ENCODE measurements at regions not wholly inside any gene's neighbourhood (a gene's known extent, or its start where the extent isn't known, plus 50 kb on each side); places are given as distances from the start of the nearest gene placed in this dataset.

DNA sequence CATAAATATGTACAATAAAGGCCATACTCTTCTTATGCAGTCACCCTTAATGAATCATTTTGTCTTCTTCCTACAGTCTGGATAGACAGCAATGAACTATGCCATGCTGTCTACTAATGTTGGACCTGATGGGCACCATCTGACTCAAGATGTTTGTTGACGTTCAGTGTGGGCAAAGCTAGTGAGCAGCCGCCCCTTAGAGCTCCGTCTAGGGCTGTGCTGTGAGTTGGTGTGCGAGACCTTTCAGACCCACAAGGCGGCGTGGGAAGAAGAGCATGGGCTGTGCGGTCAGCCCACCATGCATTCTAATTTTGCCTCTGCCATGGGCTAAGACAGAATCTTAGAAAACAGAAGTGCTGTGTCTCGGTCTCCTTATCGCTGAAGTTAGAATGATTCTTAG, 829.4 kb downstream of the QKI start:
- TF ChIP-seq CREB1 (IDR thresholded peaks at IDR 0.05; ENCODE audit: low read depth), result no peak
- TF ChIP-seq, protein P1, sequence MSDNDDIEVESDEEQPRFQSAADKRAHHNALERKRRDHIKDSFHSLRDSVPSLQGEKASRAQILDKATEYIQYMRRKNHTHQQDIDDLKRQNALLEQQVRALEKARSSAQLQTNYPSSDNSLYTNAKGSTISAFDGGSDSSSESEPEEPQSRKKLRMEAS (IDR thresholded peaks at IDR 0.05), result no peak
- TF ChIP-seq CEBPB (IDR thresholded peaks at IDR 0.05), result no peak
- no peak for TF ChIP-seq FOXM1 (IDR thresholded peaks at IDR 0.05; ENCODE audit: borderline replicate concordance, low read depth)
- TF ChIP-seq YY1 (IDR thresholded peaks at IDR 0.05; ENCODE audit: low read depth), result no peak
- TF ChIP-seq TAF1 (IDR thresholded peaks at IDR 0.05; ENCODE audit: low read depth), result no peak
- TF ChIP-seq NFIC (IDR thresholded peaks at IDR 0.05), result no peak
- TF ChIP-seq, protein P2, sequence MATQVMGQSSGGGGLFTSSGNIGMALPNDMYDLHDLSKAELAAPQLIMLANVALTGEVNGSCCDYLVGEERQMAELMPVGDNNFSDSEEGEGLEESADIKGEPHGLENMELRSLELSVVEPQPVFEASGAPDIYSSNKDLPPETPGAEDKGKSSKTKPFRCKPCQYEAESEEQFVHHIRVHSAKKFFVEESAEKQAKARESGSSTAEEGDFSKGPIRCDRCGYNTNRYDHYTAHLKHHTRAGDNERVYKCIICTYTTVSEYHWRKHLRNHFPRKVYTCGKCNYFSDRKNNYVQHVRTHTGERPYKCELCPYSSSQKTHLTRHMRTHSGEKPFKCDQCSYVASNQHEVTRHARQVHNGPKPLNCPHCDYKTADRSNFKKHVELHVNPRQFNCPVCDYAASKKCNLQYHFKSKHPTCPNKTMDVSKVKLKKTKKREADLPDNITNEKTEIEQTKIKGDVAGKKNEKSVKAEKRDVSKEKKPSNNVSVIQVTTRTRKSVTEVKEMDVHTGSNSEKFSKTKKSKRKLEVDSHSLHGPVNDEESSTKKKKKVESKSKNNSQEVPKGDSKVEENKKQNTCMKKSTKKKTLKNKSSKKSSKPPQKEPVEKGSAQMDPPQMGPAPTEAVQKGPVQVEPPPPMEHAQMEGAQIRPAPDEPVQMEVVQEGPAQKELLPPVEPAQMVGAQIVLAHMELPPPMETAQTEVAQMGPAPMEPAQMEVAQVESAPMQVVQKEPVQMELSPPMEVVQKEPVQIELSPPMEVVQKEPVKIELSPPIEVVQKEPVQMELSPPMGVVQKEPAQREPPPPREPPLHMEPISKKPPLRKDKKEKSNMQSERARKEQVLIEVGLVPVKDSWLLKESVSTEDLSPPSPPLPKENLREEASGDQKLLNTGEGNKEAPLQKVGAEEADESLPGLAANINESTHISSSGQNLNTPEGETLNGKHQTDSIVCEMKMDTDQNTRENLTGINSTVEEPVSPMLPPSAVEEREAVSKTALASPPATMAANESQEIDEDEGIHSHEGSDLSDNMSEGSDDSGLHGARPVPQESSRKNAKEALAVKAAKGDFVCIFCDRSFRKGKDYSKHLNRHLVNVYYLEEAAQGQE (IDR thresholded peaks at IDR 0.05; ENCODE audit: low read depth), result no peak
- no peak for TF ChIP-seq EGR1 (IDR thresholded peaks at IDR 0.05)
- TF ChIP-seq RAD21 (IDR thresholded peaks at IDR 0.05; ENCODE audit: low read depth), result no peak
- TF ChIP-seq ZBTB7A (IDR thresholded peaks at IDR 0.05; ENCODE audit: low read depth), result no peak
- no peak for TF ChIP-seq TCF12 (IDR thresholded peaks at IDR 0.05; ENCODE audit: low read depth)
- TF ChIP-seq TEAD4 (IDR thresholded peaks at IDR 0.05), result no peak
- TF ChIP-seq EP300 (IDR thresholded peaks at IDR 0.05; ENCODE audit: borderline replicate concordance), result no peak
- TF ChIP-seq, protein P3, sequence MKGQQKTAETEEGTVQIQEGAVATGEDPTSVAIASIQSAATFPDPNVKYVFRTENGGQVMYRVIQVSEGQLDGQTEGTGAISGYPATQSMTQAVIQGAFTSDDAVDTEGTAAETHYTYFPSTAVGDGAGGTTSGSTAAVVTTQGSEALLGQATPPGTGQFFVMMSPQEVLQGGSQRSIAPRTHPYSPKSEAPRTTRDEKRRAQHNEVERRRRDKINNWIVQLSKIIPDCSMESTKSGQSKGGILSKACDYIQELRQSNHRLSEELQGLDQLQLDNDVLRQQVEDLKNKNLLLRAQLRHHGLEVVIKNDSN (IDR thresholded peaks at IDR 0.05), result no peak

DNA sequence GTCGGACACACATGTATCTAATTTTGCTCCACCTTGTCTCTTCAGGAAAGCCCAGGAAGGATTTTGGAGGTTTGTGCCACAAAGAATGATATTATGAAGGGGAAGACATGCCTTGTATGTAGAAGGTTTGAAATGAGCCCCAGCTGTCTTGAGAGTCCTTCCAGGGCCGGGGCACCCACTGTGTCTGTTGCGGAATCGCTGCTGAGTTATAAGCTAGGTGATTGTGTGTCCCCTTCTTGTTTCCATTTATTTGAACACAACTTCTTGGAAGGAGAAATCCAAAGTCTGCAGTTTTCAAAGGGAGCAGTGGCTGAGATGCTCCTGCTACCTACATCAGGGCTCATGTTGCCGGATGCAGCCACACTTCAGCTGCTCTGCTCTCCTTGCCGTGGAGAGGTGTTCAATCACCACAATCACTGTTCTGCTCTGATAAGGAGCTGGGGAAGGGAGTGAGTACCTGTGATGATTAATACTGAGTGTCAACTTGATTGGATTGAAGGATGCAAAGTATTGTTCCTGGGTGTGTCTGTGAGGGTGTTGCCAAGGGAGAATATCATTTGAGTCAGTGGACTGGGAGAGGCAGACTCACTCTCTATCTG, 828.6 kb downstream of the QKI start:
- TF ChIP-seq EP300 (IDR thresholded peaks at IDR 0.05; ENCODE audit: borderline replicate concordance) (no peak), CREB1 (IDR thresholded peaks at IDR 0.05; ENCODE audit: low read depth) (no peak), FOXM1 (IDR thresholded peaks at IDR 0.05; ENCODE audit: borderline replicate concordance, low read depth) (no peak), CEBPB (IDR thresholded peaks at IDR 0.05) (no peak), TAF1 (IDR thresholded peaks at IDR 0.05; ENCODE audit: low read depth) (no peak), RAD21 (IDR thresholded peaks at IDR 0.05; ENCODE audit: low read depth) (no peak), TEAD4 (IDR thresholded peaks at IDR 0.05) (no peak), TCF12 (IDR thresholded peaks at IDR 0.05; ENCODE audit: low read depth) (no peak), ZBTB7A (IDR thresholded peaks at IDR 0.05; ENCODE audit: low read depth) (no peak), YY1 (IDR thresholded peaks at IDR 0.05; ENCODE audit: low read depth) (no peak), EGR1 (IDR thresholded peaks at IDR 0.05) (no peak), NFIC (IDR thresholded peaks at IDR 0.05) (no peak)
- TF ChIP-seq, protein P3 (IDR thresholded peaks at IDR 0.05), result no peak
- TF ChIP-seq, protein P1 (IDR thresholded peaks at IDR 0.05), result no peak
- TF ChIP-seq, protein P2 (IDR thresholded peaks at IDR 0.05; ENCODE audit: low read depth), result no peak

DNA sequence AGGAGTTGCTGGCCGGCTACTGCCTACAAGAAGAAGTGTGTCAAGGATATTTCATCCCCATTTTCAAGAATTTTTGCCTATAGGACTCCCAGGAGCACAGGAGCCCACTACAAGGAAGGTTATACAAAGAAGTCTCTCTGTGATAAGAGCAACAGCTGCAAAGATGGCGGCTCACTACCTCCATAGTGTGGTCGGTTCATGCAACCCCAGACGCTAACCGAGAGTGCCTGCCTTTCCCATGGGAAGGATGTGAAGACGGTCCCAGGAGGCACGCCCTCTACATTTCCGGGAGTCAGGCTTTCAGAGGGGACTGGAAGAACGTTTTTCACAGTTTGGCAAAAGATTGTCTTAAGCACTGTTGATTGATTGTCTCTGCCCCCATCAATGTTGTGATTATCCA, 816.3 kb downstream of the QKI start:
- no peak for TF ChIP-seq TAF1 (IDR thresholded peaks at IDR 0.05; ENCODE audit: low read depth)
- TF ChIP-seq RAD21 (IDR thresholded peaks at IDR 0.05; ENCODE audit: low read depth), result no peak
- no peak for TF ChIP-seq FOXM1 (IDR thresholded peaks at IDR 0.05; ENCODE audit: borderline replicate concordance, low read depth)
- TF ChIP-seq, protein P1 (IDR thresholded peaks at IDR 0.05), result no peak
- TF ChIP-seq, protein P2 (IDR thresholded peaks at IDR 0.05; ENCODE audit: low read depth), result no peak
- TF ChIP-seq TCF12 (IDR thresholded peaks at IDR 0.05; ENCODE audit: low read depth), result no peak
- no peak for TF ChIP-seq ZBTB7A (IDR thresholded peaks at IDR 0.05; ENCODE audit: low read depth)
- no peak for TF ChIP-seq TEAD4 (IDR thresholded peaks at IDR 0.05)
- TF ChIP-seq EP300 (IDR thresholded peaks at IDR 0.05; ENCODE audit: borderline replicate concordance), result no peak
- TF ChIP-seq CEBPB (IDR thresholded peaks at IDR 0.05), result no peak
- TF ChIP-seq NFIC (IDR thresholded peaks at IDR 0.05), result no peak
- TF ChIP-seq YY1 (IDR thresholded peaks at IDR 0.05; ENCODE audit: low read depth), result no peak

DNA sequence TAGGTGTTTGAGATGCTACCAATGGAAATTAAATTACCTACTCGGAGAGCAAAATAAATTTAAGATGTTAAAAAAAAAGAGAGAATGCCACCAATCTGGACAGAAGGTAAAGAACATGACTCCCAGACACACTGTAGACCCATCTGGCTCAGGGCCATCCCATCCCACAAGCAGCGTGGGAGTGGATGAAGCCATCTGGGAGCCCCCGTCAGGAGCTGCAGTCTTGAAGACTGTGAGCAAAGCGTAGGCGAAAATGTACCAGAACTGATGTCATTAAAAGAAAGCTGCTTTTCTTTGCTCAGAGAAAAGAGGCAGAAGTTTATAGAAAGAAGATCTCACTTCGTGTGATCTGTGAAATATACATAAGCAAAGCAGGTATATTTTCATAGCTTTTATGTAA, 815.7 kb downstream of the QKI start:
- TF ChIP-seq, protein P1 (IDR thresholded peaks at IDR 0.05), result no peak
- no peak for TF ChIP-seq RAD21 (IDR thresholded peaks at IDR 0.05; ENCODE audit: low read depth)
- TF ChIP-seq EP300 (IDR thresholded peaks at IDR 0.05; ENCODE audit: borderline replicate concordance), result no peak
- TF ChIP-seq CEBPB (IDR thresholded peaks at IDR 0.05), result no peak
- no peak for TF ChIP-seq TAF1 (IDR thresholded peaks at IDR 0.05; ENCODE audit: low read depth)
